Neural crest cell (in vitro differentiated cells): ENCODE measurements at regions not wholly inside any gene's neighbourhood (a gene's known extent, or its start where the extent isn't known, plus 50 kb on each side); places are given as distances from the start of the nearest gene placed in this dataset.

Experiments used
- DNase-seq: peaks from one replicate; pipeline ENCODE4 v3.0.0; 2021; ENCODE audit warnings: low read depth, mixed read lengths, low spot score
- H3K27ac Mint-ChIP-seq: one replicate; pipeline ENCODE4 v1.8.0; 2021; ENCODE audit warnings: mild to moderate bottlenecking, mixed read lengths; ENCODE audit not compliant: unreplicated experiment
- H3K27me3 Mint-ChIP-seq: 2 replicates; pipeline ENCODE4 v1.8.0; 2021; ENCODE audit warnings: low read depth, mild to moderate bottlenecking, mixed read lengths
- H3K36me3 Mint-ChIP-seq: 2 replicates; pipeline ENCODE4 v1.8.0; 2021; ENCODE audit warnings: low read depth, mild to moderate bottlenecking, mixed read lengths
- H3K4me1 Mint-ChIP-seq: 2 replicates; pipeline ENCODE4 v1.8.0; 2021; ENCODE audit warnings: mixed read lengths
- H3K4me3 Mint-ChIP-seq: one replicate; pipeline ENCODE4 v1.8.0; 2021; ENCODE audit warnings: mild to moderate bottlenecking, mixed read lengths
- H3K9me3 Mint-ChIP-seq: 2 replicates; pipeline ENCODE4 v1.8.0; 2021; ENCODE audit warnings: mixed read lengths
- TF ChIP-seq, protein P1 (sequence below): fragments of 200-600 bp; sonication (generic); conservative IDR thresholded peaks from 2 replicates; pipeline ENCODE4 v1.5.0; 2021; ENCODE audit warnings: antibody characterized with exemption, mild to moderate bottlenecking

DNA sequence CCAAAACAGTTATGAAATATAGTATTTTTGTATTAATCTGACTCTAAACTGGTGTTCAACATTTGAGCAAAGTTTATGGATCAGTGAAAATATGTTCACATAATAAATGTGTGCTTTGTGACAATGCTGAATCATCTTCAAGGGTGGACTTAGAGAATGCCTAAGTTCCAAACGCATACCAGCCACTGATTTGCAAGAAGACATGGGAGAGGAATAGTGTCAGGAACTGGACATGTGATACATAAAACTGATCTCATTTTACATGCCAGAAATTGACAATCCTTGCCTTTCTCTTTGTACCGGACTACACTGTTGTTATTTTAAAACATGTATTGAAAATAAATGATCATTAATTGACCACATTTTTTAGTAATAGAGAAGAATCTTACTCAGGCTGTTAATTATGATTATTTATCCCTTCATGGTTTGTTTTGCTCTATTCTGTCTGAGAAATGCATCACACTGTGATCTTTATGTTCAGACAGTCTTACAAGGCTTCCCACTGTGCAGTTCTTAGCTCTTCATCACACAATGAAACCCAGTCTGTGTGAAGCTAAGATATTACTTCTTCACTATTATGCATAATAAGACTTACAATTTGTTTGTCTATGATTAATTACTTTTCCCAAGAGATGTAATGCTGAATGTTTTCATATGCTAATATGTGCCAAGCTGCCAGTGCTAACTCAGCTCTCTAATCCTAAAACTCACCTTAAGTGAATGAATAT lies 1180.6 kb upstream of the CDH8 start:
- H3K27ac Mint-ChIP-seq = no peak overlapping the region
- H3K36me3 Mint-ChIP-seq = no peaks in the 10 kb centered on the region
- H3K4me1 Mint-ChIP-seq = peaks cover 8% of the 10 kb centered on the region
- no peak overlapping the region for H3K4me3 Mint-ChIP-seq
- DNase-seq = no peak
- peaks cover 2% of the 10 kb centered on the region for H3K27me3 Mint-ChIP-seq
- peaks cover under 1% of the 10 kb centered on the region for H3K9me3 Mint-ChIP-seq
- TF ChIP-seq, protein P1, sequence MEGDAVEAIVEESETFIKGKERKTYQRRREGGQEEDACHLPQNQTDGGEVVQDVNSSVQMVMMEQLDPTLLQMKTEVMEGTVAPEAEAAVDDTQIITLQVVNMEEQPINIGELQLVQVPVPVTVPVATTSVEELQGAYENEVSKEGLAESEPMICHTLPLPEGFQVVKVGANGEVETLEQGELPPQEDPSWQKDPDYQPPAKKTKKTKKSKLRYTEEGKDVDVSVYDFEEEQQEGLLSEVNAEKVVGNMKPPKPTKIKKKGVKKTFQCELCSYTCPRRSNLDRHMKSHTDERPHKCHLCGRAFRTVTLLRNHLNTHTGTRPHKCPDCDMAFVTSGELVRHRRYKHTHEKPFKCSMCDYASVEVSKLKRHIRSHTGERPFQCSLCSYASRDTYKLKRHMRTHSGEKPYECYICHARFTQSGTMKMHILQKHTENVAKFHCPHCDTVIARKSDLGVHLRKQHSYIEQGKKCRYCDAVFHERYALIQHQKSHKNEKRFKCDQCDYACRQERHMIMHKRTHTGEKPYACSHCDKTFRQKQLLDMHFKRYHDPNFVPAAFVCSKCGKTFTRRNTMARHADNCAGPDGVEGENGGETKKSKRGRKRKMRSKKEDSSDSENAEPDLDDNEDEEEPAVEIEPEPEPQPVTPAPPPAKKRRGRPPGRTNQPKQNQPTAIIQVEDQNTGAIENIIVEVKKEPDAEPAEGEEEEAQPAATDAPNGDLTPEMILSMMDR = no peak

DNA sequence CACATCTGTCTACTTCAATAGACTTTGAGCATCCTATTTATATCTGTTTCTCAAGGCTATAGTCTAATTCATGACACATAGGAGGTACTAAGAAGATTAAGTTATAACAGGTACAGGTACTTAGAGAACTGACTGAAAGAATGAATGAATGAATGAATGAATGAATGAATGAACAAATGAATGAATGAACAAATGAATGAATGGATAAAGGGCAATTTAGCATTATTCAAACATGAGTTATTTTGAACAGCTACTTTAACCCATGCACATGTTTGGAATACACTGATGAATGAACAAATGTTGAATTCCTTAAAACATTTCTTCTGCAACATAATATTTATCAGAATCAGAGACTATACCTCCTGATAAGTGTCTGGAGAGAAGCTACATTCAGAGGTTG lies 1165.6 kb upstream of the CDH8 start:
- no peak overlapping the region for H3K27ac Mint-ChIP-seq
- peaks cover 3% of the 10 kb centered on the region for H3K9me3 Mint-ChIP-seq
- H3K4me3 Mint-ChIP-seq = no peak overlapping the region
- H3K4me1 Mint-ChIP-seq = no peaks in the 10 kb centered on the region
- TF ChIP-seq, protein P1 = no peak
- no peaks in the 10 kb centered on the region for H3K36me3 Mint-ChIP-seq
- no peak for DNase-seq
- no peaks in the 10 kb centered on the region for H3K27me3 Mint-ChIP-seq

DNA sequence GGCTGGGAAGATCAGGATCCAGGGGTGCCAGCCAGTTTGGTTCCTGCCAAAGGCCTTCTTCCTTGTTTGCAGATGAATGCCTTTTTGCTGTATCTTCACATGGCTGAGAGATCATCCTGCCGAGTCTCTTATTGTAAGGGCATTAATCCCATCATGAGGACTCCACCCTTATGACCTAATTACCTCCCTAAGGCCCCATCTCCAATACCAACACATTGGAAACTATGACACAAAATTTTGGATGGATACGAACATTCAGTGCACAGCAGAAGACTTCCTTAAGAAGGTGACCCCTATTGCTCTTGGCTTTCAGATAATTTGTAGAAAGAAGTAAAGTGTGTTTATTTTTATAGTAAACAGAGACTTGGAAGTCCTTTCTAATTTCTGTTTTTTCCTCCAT lies 1164.7 kb upstream of the CDH8 start:
- Mint-ChIP-seq H3K27ac (no peak overlapping the region), H3K36me3 (no peaks in the 10 kb centered on the region), H3K4me1 (no peaks in the 10 kb centered on the region), H3K4me3 (no peak overlapping the region), H3K27me3 (no peaks in the 10 kb centered on the region), H3K9me3 (peaks cover 3% of the 10 kb centered on the region)
- no peak for DNase-seq
- TF ChIP-seq, protein P1 = no peak

DNA sequence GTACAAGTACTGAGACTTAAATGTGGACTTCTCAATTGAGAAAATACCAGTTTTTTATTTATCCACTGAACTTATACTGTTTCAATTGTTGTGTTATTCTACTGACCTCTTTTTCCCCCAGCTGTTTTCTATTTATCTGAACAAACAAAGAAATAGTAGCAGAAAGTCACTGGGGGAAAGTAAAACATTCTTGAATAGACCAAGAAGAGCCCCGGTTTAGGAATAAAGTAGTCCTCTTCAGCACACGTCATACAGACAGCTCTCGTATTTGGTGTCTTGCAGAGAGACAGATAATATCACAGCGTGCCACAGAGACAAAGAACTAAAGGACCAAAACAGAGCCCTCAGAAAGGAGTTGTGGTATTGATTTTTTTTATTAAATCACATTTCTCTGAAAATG lies 1159.1 kb upstream of the CDH8 start:
- H3K27ac Mint-ChIP-seq = no peak overlapping the region
- H3K4me3 Mint-ChIP-seq = no peak overlapping the region
- TF ChIP-seq, protein P1 = no peak
- no peak for DNase-seq
- H3K9me3 Mint-ChIP-seq = peaks cover 3% of the 10 kb centered on the region
- H3K27me3 Mint-ChIP-seq = peaks cover 2% of the 10 kb centered on the region
- H3K4me1 Mint-ChIP-seq = no peaks in the 10 kb centered on the region
- H3K36me3 Mint-ChIP-seq = no peaks in the 10 kb centered on the region

DNA sequence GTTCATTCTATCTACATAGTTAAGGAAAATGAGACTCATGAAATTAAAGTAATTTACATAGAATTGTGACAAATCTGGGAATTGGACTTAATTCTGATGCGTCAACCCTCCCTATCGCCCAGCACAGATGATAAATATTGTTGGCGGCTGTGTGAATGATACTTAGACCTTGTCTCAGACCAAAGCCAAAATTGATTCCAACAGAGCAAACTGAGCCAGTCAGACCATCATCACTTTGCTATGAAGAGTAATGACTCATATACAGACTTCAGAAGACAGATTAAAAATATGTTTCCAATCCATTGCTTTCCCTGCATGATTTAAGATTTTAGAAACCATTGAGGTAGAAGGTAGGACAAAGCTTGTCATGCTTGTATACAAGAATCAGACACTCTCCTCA lies 1156.7 kb upstream of the CDH8 start:
- Mint-ChIP-seq H3K9me3 (no peaks in the 10 kb centered on the region), H3K27ac (no peak overlapping the region), H3K36me3 (no peaks in the 10 kb centered on the region), H3K4me1 (no peaks in the 10 kb centered on the region), H3K27me3 (peaks cover 2% of the 10 kb centered on the region), H3K4me3 (no peak overlapping the region)
- no peak for DNase-seq
- TF ChIP-seq, protein P1 = no peak
